ENCODE measurements at regions not wholly inside any gene's neighbourhood (a gene's known extent, or its start where the extent isn't known, plus 50 kb on each side); places are given as distances from the start of the nearest gene placed in this dataset.

DNA sequence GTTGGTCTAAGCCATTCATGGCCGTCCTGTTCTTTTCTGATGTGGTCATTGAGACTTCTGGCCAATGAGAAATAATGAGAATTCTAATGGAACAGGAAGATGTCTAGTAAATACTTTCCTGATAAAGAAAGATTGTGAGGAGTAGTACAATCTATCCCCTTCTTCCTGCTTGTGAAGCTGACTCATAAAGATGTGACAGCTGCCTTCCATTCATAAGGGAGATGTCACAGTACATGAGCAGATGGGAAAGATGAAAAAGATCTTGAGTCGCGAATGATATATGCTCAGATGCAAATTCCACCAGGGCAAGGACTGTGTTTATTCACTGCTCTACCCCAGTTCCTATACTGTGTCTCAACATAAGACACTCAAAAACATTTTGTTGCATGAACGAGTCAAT lies 111.7 kb upstream of the FOXF1 start:
- DNase-seq = no peak
- Histone ChIP-seq H3K9me3 (replicated peaks in 1 of 2; ENCODE audit: control insufficient read depth in 1 of 2, insufficient read depth in 1 of 2, low read length in 2 of 2) (no peaks in the 10 kb centered on the region), H2AFZ (ENCODE audit: insufficient read depth, low read depth, low read length, poor library complexity, severe bottlenecking) (no peak overlapping the region), H4K20me1 (ENCODE audit: insufficient read depth, low read length) (no peaks in the 10 kb centered on the region), H3K27ac (ENCODE audit: low read depth in 1 of 2, low read length in 2 of 2) (no peak overlapping the region), H3K4me1 (ENCODE audit: control insufficient read depth in 1 of 2, insufficient read depth in 2 of 2, low read length in 2 of 2) (no peaks in the 10 kb centered on the region), H3K36me3 (replicated peaks in 1 of 2; ENCODE audit: control insufficient read depth in 1 of 2, insufficient read depth in 2 of 2, low read length in 2 of 2) (no peaks in the 10 kb centered on the region), H3K79me2 (ENCODE audit: insufficient read depth, low read length) (no peaks in the 10 kb centered on the region), H3K4me3 (replicated peaks in 1 of 3; ENCODE audit: low read depth in 2 of 3, low read length in 3 of 3) (no peak overlapping the region), H3K27me3 (ENCODE audit: control insufficient read depth in 2 of 2, insufficient read depth in 2 of 2, low read length in 2 of 2) (no peaks in the 10 kb centered on the region), H3K9ac (ENCODE audit: insufficient read depth, low read length, poor library complexity, severe bottlenecking) (no peak overlapping the region), H3K4me2 (replicated peaks; ENCODE audit: extremely low read depth, low read length, poor library complexity, severe bottlenecking) (no peak overlapping the region)
- 85% methylated on average over 4 of the region's 4 CpGs for WGBS (ENCODE audit: insufficient coverage)
- Mint-ChIP-seq H3K4me1 (no peaks in the 10 kb centered on the region), H3K4me3 (no peak overlapping the region), H3K9me3 (no peaks in the 10 kb centered on the region), H3K36me3 (no peaks in the 10 kb centered on the region), H3K27ac (no peak overlapping the region), H3K27me3 (ENCODE audit: low read depth in 3 of 3) (peaks cover 11 to 16% (median 12%) of the 10 kb centered on the region in 3 donors)
- TF ChIP-seq CTCF (IDR thresholded peaks at IDR 0.05) = no peak
- intact Hi-C loops (cut with micrococcal nuclease) = no loop called here

DNA sequence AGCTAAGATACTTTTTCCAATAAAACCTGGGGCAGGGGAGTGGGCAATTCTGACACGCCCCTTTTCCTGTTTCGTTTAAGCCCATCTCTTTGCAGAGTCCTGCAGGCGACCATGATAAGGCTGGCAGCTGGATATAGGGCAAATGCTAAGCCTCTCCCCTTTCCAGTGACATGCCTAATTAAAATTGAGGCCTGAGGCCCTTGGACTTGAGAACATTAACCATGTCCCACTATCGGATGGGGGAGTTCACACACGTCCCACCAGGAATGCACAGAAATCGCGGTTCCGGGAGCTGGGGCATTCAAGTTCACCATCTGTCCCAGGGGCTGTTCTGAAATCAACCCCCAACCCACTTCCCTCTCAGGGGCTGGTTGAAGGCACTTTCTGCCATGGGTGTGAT lies 109.2 kb upstream of the FOXF1 start:
- Mint-ChIP-seq H3K4me1 (no peaks in the 10 kb centered on the region), H3K27me3 (ENCODE audit: low read depth in 3 of 3) (peaks cover 14 to 21% (median 20%) of the 10 kb centered on the region in 3 donors), H3K36me3 (no peaks in the 10 kb centered on the region), H3K9me3 (no peaks in the 10 kb centered on the region), H3K27ac (no peak overlapping the region), H3K4me3 (no peak overlapping the region)
- H3K79me2 ChIP-seq (ENCODE audit: insufficient read depth, low read length) = no peaks in the 10 kb centered on the region
- H4K20me1 ChIP-seq (ENCODE audit: insufficient read depth, low read length) = no peaks in the 10 kb centered on the region
- no peak for TF ChIP-seq CTCF (IDR thresholded peaks at IDR 0.05)
- no peak overlapping the region for H3K27ac ChIP-seq (ENCODE audit: low read depth in 1 of 2, low read length in 2 of 2)
- no peaks in the 10 kb centered on the region for H3K36me3 ChIP-seq (replicated peaks in 1 of 2; ENCODE audit: control insufficient read depth in 1 of 2, insufficient read depth in 2 of 2, low read length in 2 of 2)
- H3K4me2 ChIP-seq (replicated peaks; ENCODE audit: extremely low read depth, low read length, poor library complexity, severe bottlenecking) = no peak overlapping the region
- H3K9ac ChIP-seq (ENCODE audit: insufficient read depth, low read length, poor library complexity, severe bottlenecking) = no peak overlapping the region
- intact Hi-C loops (cut with micrococcal nuclease) = no loop called here
- H3K4me3 ChIP-seq (replicated peaks in 1 of 3; ENCODE audit: low read depth in 2 of 3, low read length in 3 of 3) = no peak overlapping the region
- H3K27me3 ChIP-seq (ENCODE audit: control insufficient read depth in 2 of 2, insufficient read depth in 2 of 2, low read length in 2 of 2) = no peaks in the 10 kb centered on the region
- no peaks in the 10 kb centered on the region for H3K4me1 ChIP-seq (ENCODE audit: control insufficient read depth in 1 of 2, insufficient read depth in 2 of 2, low read length in 2 of 2)
- no peaks in the 10 kb centered on the region for H3K9me3 ChIP-seq (replicated peaks in 1 of 2; ENCODE audit: control insufficient read depth in 1 of 2, insufficient read depth in 1 of 2, low read length in 2 of 2)
- WGBS (ENCODE audit: insufficient coverage) = 100% methylated on average over 5 of the region's 8 CpGs
- no peak overlapping the region for H2AFZ ChIP-seq (ENCODE audit: insufficient read depth, low read depth, low read length, poor library complexity, severe bottlenecking)
- DNase-seq = no peak
